Neural crest cell (in vitro differentiated cells): ENCODE measurements at regions not wholly inside any gene's neighbourhood (a gene's known extent, or its start where the extent isn't known, plus 50 kb on each side); places are given as distances from the start of the nearest gene placed in this dataset.

Experiments used
- DNase-seq: peaks from one replicate; pipeline ENCODE4 v3.0.0; 2021; ENCODE audit warnings: low read depth, mixed read lengths, low spot score
- H3K27ac Mint-ChIP-seq: one replicate; pipeline ENCODE4 v1.8.0; 2021; ENCODE audit warnings: mild to moderate bottlenecking, mixed read lengths; ENCODE audit not compliant: unreplicated experiment
- H3K27me3 Mint-ChIP-seq: 2 replicates; pipeline ENCODE4 v1.8.0; 2021; ENCODE audit warnings: low read depth, mild to moderate bottlenecking, mixed read lengths
- H3K36me3 Mint-ChIP-seq: 2 replicates; pipeline ENCODE4 v1.8.0; 2021; ENCODE audit warnings: low read depth, mild to moderate bottlenecking, mixed read lengths
- H3K4me1 Mint-ChIP-seq: 2 replicates; pipeline ENCODE4 v1.8.0; 2021; ENCODE audit warnings: mixed read lengths
- H3K4me3 Mint-ChIP-seq: one replicate; pipeline ENCODE4 v1.8.0; 2021; ENCODE audit warnings: mild to moderate bottlenecking, mixed read lengths
- H3K9me3 Mint-ChIP-seq: 2 replicates; pipeline ENCODE4 v1.8.0; 2021; ENCODE audit warnings: mixed read lengths
- CTCF ChIP-seq: fragments of 200-600 bp; sonication (generic); conservative IDR thresholded peaks from 2 replicates; pipeline ENCODE4 v1.5.0; 2021; ENCODE audit warnings: antibody characterized with exemption, mild to moderate bottlenecking

GRCh38 chr5:155878991-155879575 lies 447.9 kb upstream of the SGCD start:
- H3K4me1 Mint-ChIP-seq: peaks cover 4% of the 10 kb centered on the region
- no peak for DNase-seq
- no peaks in the 10 kb centered on the region for H3K36me3 Mint-ChIP-seq
- H3K9me3 Mint-ChIP-seq: no peaks in the 10 kb centered on the region
- no peak overlapping the region for H3K27ac Mint-ChIP-seq
- TF ChIP-seq CTCF: no peak
- H3K27me3 Mint-ChIP-seq: no peaks in the 10 kb centered on the region
- no peak overlapping the region for H3K4me3 Mint-ChIP-seq

GRCh38 chr5:155884041-155884440 lies 442.9 kb upstream of the SGCD start:
- Mint-ChIP-seq H3K4me1 (peaks cover 8% of the 10 kb centered on the region), H3K27me3 (peaks cover 3% of the 10 kb centered on the region), H3K9me3 (no peaks in the 10 kb centered on the region), H3K27ac (no peak overlapping the region), H3K4me3 (no peak overlapping the region), H3K36me3 (no peaks in the 10 kb centered on the region)
- no peak for DNase-seq
- no peak for TF ChIP-seq CTCF

GRCh38 chr5:155885199-155885598 lies 441.8 kb upstream of the SGCD start:
- Mint-ChIP-seq H3K27me3 (peaks cover 3% of the 10 kb centered on the region), H3K9me3 (no peaks in the 10 kb centered on the region), H3K4me1 (peaks cover 8% of the 10 kb centered on the region), H3K27ac (no peak overlapping the region), H3K4me3 (no peak overlapping the region), H3K36me3 (no peaks in the 10 kb centered on the region)
- TF ChIP-seq CTCF: no peak
- no peak for DNase-seq

- DNase-seq: no peak
- H3K27me3 Mint-ChIP-seq: peaks cover 3% of the 10 kb centered on the region
These were observed 440.5 kb upstream of the SGCD start for GRCh38 chr5:155886311-155887031.

GRCh38 chr5:155895484-155895883 lies 431.5 kb upstream of the SGCD start:
- Mint-ChIP-seq H3K36me3 (no peaks in the 10 kb centered on the region), H3K27me3 (no peaks in the 10 kb centered on the region), H3K27ac (no peak overlapping the region), H3K9me3 (no peaks in the 10 kb centered on the region), H3K4me3 (no peak overlapping the region), H3K4me1 (no peaks in the 10 kb centered on the region)
- no peak for TF ChIP-seq CTCF
- no peak for DNase-seq

More at GRCh38 chr5:155886311-155887031, 440.5 kb upstream of the SGCD start:
- H3K36me3 Mint-ChIP-seq: no peaks in the 10 kb centered on the region
- peaks cover 8% of the 10 kb centered on the region for H3K4me1 Mint-ChIP-seq
- H3K4me3 Mint-ChIP-seq: no peak overlapping the region
- no peak for TF ChIP-seq CTCF
- no peaks in the 10 kb centered on the region for H3K9me3 Mint-ChIP-seq
- no peak overlapping the region for H3K27ac Mint-ChIP-seq
